H1 (cell line): ENCODE measurements at regions not wholly inside any gene's neighbourhood (a gene's known extent, or its start where the extent isn't known, plus 50 kb on each side); places are given as distances from the start of the nearest gene placed in this dataset.

Experiments used
- CTCF ChIA-PET: fragments of 300-600 bp; sonication (Branson Sonifier 250); formaldehyde crosslinking; loops from one replicate; lab custom pipeline; 2021; ENCODE audit not compliant: partially characterized antibody; lab: Charles Lee
- POLR2A ChIA-PET: fragments of 300-600 bp; sonication (Branson Sonifier 250); formaldehyde crosslinking; loops from one replicate; lab custom pipeline; 2021; ENCODE audit warnings: inconsistent platforms; ENCODE audit not compliant: partially characterized antibody; lab: Charles Lee
- DNase-seq, 2 experiments: peaks; one replicate each; pipeline versions ENCODE4 v3.0.0 to v3.0.0-alpha.2; 2010 to 2022; ENCODE audit warnings: low spot score in 2 of 2, low read depth in 1 of 2, mixed read lengths in 1 of 2
- FAIRE-seq: peaks from 2 replicates; lab custom pipeline; 2011; peaks lifted over from hg19 to GRCh38; lab: Jason Lieb, UNC
- H2AFZ ChIP-seq: 2 replicates; pipeline ENCODE4 v1.8.1; 2012; ENCODE audit warnings: low read length, inconsistent platforms
- H2AK5ac ChIP-seq: 2 replicates; pipeline ENCODE4 v1.6.1; 2013; ENCODE audit warnings: low read depth, low read length
- H2BK120ac ChIP-seq: replicated peaks from 2 replicates; pipeline ENCODE3; 2013; ENCODE audit warnings: low read depth, low read length, inconsistent platforms
- H2BK12ac ChIP-seq: 2 replicates; pipeline ENCODE4 v1.6.1; 2013; ENCODE audit warnings: low read depth, low read length
- H2BK15ac ChIP-seq: 2 replicates; pipeline ENCODE4 v1.6.1; 2013; ENCODE audit warnings: low read length
- H2BK20ac ChIP-seq: 2 replicates; pipeline ENCODE4 v1.6.1; 2013; ENCODE audit warnings: low read length
- H2BK5ac ChIP-seq: 2 replicates; pipeline ENCODE4 v1.6.1; 2013; ENCODE audit warnings: low read depth, low read length
- H3K14ac ChIP-seq: 2 replicates; pipeline ENCODE4 v1.6.1; 2013; ENCODE audit warnings: inconsistent platforms; ENCODE audit not compliant: insufficient read length
- H3K18ac ChIP-seq: 2 replicates; pipeline ENCODE4 v1.6.1; 2013; ENCODE audit warnings: low read length; ENCODE audit errors: extremely low read depth
- H3K23ac ChIP-seq: 2 replicates; pipeline ENCODE4 v1.6.1; 2013; ENCODE audit warnings: inconsistent platforms; ENCODE audit not compliant: insufficient read length
- H3K23me2 ChIP-seq: 2 replicates; pipeline ENCODE4 v1.6.1; 2013; ENCODE audit warnings: low read depth, low read length
- H3K27ac ChIP-seq: 2 replicates; pipeline ENCODE4 v1.6.1; 2011; ENCODE audit warnings: low read depth, low read length, inconsistent platforms
- H3K27me3 ChIP-seq, 4 experiments: replicated peaks in 1 of 4; 1 replicate in 1 of 4; 2 replicates in 3 of 4; pipeline versions ENCODE4 v1.6.1 to v1.8.1; 2011 to 2013; ENCODE audit warnings: low read length in 3 of 4, mild to moderate bottlenecking in 3 of 4, inconsistent platforms in 2 of 4, mixed read lengths in 2 of 4, moderate library complexity in 1 of 4; ENCODE audit not compliant: control insufficient read depth in 3 of 4, insufficient read depth in 3 of 4; ENCODE audit errors: extremely low read depth in 1 of 4
- H3K36me3 ChIP-seq, 4 experiments: 2 replicates each; pipeline versions ENCODE4 v1.6.1 to v1.8.1; 2011 to 2013; ENCODE audit warnings: mild to moderate bottlenecking in 4 of 4, low read length in 3 of 4, moderate library complexity in 2 of 4, control low read depth in 1 of 4, inconsistent platforms in 1 of 4; ENCODE audit not compliant: insufficient read depth in 4 of 4, control insufficient read depth in 2 of 4
- H3K4ac ChIP-seq: replicated peaks from 2 replicates; pipeline ENCODE3; 2013; ENCODE audit warnings: low read length, low read depth, mixed read lengths, inconsistent platforms; ENCODE audit not compliant: insufficient read length
- H3K4me1 ChIP-seq, 4 experiments: replicated peaks in 1 of 4; 1 replicate in 1 of 4; 2 replicates in 3 of 4; pipeline versions ENCODE4 v1.6.1 to v1.8.1; 2011 to 2013; ENCODE audit warnings: low read length in 3 of 4, inconsistent platforms in 2 of 4, mixed read lengths in 1 of 4; ENCODE audit not compliant: insufficient read depth in 4 of 4, control insufficient read depth in 3 of 4
- H3K4me2 ChIP-seq, 2 experiments: 2 replicates each; pipeline versions ENCODE4 v1.6.1 to v1.8.1; 2011 to 2013; ENCODE audit warnings: low read depth in 2 of 2, low read length in 2 of 2, control low read depth in 1 of 2, inconsistent platforms in 1 of 2, mild to moderate bottlenecking in 1 of 2; ENCODE audit not compliant: insufficient read depth in 1 of 2
- H3K4me3 ChIP-seq, 4 experiments: fragments of 200-600, 300-600 bp in 1 of 4; sonication (generic), shearing (Covaris generic), sonication (Bioruptor Twin) in 1 of 4; 2 replicates each; pipeline versions ENCODE4 v1.5.1 to v1.8.1; 2011 to 2016; ENCODE audit warnings: low read length in 4 of 4, low read depth in 3 of 4, control low read depth in 2 of 4, inconsistent platforms in 2 of 4, mild to moderate bottlenecking in 2 of 4, mixed read lengths in 1 of 4, moderate library complexity in 1 of 4; ENCODE audit not compliant: insufficient read depth in 2 of 4; ENCODE audit errors: extremely low read depth in 1 of 4
- H3K56ac ChIP-seq: replicated peaks from 2 replicates; pipeline ENCODE3; 2013; ENCODE audit warnings: low read depth, mild to moderate bottlenecking, mixed read lengths, low read length, inconsistent platforms; ENCODE audit not compliant: insufficient read length
- H3K79me1 ChIP-seq: 2 replicates; pipeline ENCODE4 v1.6.1; 2013; ENCODE audit warnings: low read depth, low read length, control low read depth
- H3K79me2 ChIP-seq, 2 experiments: 2 replicates each; pipeline versions ENCODE4 v1.6.1 to v1.8.1; 2012 to 2013; ENCODE audit warnings: low read length in 2 of 2, mild to moderate bottlenecking in 2 of 2, inconsistent platforms in 1 of 2; ENCODE audit not compliant: insufficient read depth in 2 of 2, control insufficient read depth in 1 of 2
- H3K9ac ChIP-seq, 4 experiments: replicated peaks in 1 of 4; 1 replicate in 1 of 4; 2 replicates in 3 of 4; pipeline versions ENCODE4 v1.6.1 to v1.8.1; 2011 to 2013; ENCODE audit warnings: low read depth in 3 of 4, low read length in 3 of 4, control low read depth in 2 of 4, mild to moderate bottlenecking in 2 of 4, moderate library complexity in 2 of 4, inconsistent platforms in 1 of 4; ENCODE audit errors: extremely low read depth in 1 of 4
- H3K9me3 ChIP-seq, 2 experiments: 2 replicates each; pipeline versions ENCODE4 v1.6.1 to v1.8.1; 2012 to 2013; ENCODE audit warnings: mild to moderate bottlenecking in 2 of 2, moderate library complexity in 2 of 2, control low read depth in 1 of 2, inconsistent platforms in 1 of 2, low read depth in 1 of 2, low read length in 1 of 2, mixed read lengths in 1 of 2; ENCODE audit not compliant: insufficient read depth in 2 of 2
- H4K20me1 ChIP-seq, 2 experiments: replicated peaks in 1 of 2; 2 replicates each; pipeline versions ENCODE3 to v1.8.1; 2011 to 2013; ENCODE audit warnings: inconsistent platforms in 2 of 2, low read length in 2 of 2, mild to moderate bottlenecking in 1 of 2; ENCODE audit not compliant: insufficient read depth in 2 of 2, control insufficient read depth in 1 of 2
- H4K5ac ChIP-seq: 2 replicates; pipeline ENCODE4 v1.6.1; 2013; ENCODE audit warnings: low read length, low read depth, mixed read lengths, inconsistent platforms; ENCODE audit not compliant: insufficient read length
- H4K8ac ChIP-seq: 2 replicates; pipeline ENCODE4 v1.8.0; 2013; ENCODE audit warnings: mild to moderate bottlenecking, moderate library complexity, low read length, inconsistent platforms; ENCODE audit not compliant: insufficient read depth; ENCODE audit errors: extremely low read depth
- H4K91ac ChIP-seq: replicated peaks from 2 replicates; pipeline ENCODE3; 2013; ENCODE audit warnings: low read length, mixed read lengths, inconsistent platforms; ENCODE audit not compliant: insufficient read length
- RNF2 ChIP-seq: fragments of 200-900, 300-1000 bp; sonication (generic); IDR thresholded peaks from 2 replicates; pipeline ENCODE4 v1.7.1; 2016; ENCODE audit warnings: borderline replicate concordance, low read depth, mild to moderate bottlenecking, antibody characterized with exemption, low read length; ENCODE audit not compliant: poor library complexity, severe bottlenecking; ENCODE audit errors: missing control alignments
- WGBS, 2 experiments: shearing (Covaris generic) in 1 of 2; methylation state at CpG; one replicate each; pipeline versions ENCODE4 v1.1.6 to v1.1.7; 2013 to 2015; ENCODE audit warnings: low lambda C conversion rate in 2 of 2, mixed read lengths in 2 of 2, inconsistent platforms in 1 of 2, low coverage in 1 of 2, missing lambda C conversion rate in 1 of 2; ENCODE audit not compliant: insufficient replicate concordance in 2 of 2, insufficient coverage in 1 of 2, insufficient read length in 1 of 2; ENCODE audit errors: extremely low coverage in 1 of 2, missing lambda C conversion rate in 1 of 2; 5-methylcytosine and 5-hydroxymethylcytosine counted together
- TF ChIP-seq, protein P1 (sequence below): IDR thresholded peaks from 2 replicates; pipeline ENCODE4 v1.6.1; 2012; ENCODE audit warnings: inconsistent platforms

DNA sequence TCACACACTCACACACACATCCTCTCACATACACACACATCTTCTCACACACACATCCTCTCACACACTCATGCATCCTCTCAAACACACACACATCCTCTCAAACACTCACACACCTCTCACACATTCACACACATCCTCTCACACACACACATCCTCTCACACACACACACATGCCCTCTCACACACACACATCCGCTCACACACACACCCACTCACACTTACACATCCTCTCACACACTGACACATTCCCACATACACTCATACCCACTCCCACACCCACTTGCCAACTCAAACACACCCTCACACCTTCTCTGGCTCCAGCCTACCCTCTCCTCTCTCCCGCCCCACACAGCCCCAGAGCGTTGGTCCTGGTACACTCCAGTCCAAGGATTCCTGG is 127.9 kb upstream of the SLC30A5 start:
- no peak for FAIRE-seq
- Histone ChIP-seq H4K91ac (peak overlapping the region; percentile 95), H3K9me3 (peaks cover 0 to 9% of the 10 kb centered on the region in 2 experiments; a peak in 2 of 4 replicates), H2BK120ac (no peak overlapping the region), H3K79me1 (no peaks in the 10 kb centered on the region), H3K23ac (no peak overlapping the region), H3K4me1 (no peaks in the 10 kb centered on the region), H2BK15ac (peak overlapping the region; percentile 66; the same call in 1 of the 2 replicates), H2BK5ac (peak overlapping the region; percentile 48; the same call in 1 of the 2 replicates), H3K4me2 (no peak overlapping the region), H3K56ac (no peak overlapping the region), H3K4ac (no peak overlapping the region), H3K27me3 (no peaks in the 10 kb centered on the region), H4K5ac (no peak overlapping the region), H3K36me3 (no peaks in the 10 kb centered on the region; a peak in 1 of 8 replicates), H3K79me2 (0 out of 4 replicates have a peak, but pooled peaks cover 0 to 3% of the 10 kb centered on the region in 2 experiments), H3K9ac (no peak overlapping the region), H4K20me1 (peaks cover 0 to 12% of the 10 kb centered on the region in 2 experiments), H2BK20ac (peak overlapping the region; percentile 16; the same call in 1 of the 2 replicates), H2BK12ac (peak overlapping the region; percentile 91), H2AK5ac (peak overlapping the region; percentile 98; the same call in 1 of the 2 replicates), H4K8ac (no peak overlapping the region), H3K4me3 (no peak overlapping the region), H3K23me2 (peaks cover 18% of the 10 kb centered on the region; the same call in 1 of the 2 replicates), H2AFZ (no peak overlapping the region), H3K18ac (no peak overlapping the region), H3K14ac (no peak overlapping the region), H3K27ac (no peak overlapping the region)
- ChIA-PET POLR2A (no interaction called here), CTCF (interaction anchor here (0.5 kb wide), 1 partner anchor 316 kb away, joined by 3 read pairs; no protein-coding TSS in a partner anchor)
- WGBS, 2 experiments: 91% methylated on average over 3 of the region's 3 CpGs; no CpG with 5 or more reads in 1 of the 2 experiments
- peak; percentile 32 for TF ChIP-seq RNF2
- TF ChIP-seq, protein P1, sequence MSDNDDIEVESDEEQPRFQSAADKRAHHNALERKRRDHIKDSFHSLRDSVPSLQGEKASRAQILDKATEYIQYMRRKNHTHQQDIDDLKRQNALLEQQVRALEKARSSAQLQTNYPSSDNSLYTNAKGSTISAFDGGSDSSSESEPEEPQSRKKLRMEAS: no peak
- DNase-seq: no peak
